IPS-18a (cell line): ENCODE measurements at regions not wholly inside any gene's neighbourhood (a gene's known extent, or its start where the extent isn't known, plus 50 kb on each side); places are given as distances from the start of the nearest gene placed in this dataset.
"Not testable (repeated sequence)": the region's sequence is repeated elsewhere in the genome, so short reads cannot be mapped to it uniquely, and the experiment has no call there.

ENCODE experiments used
- H3K27ac ChIP-seq: one replicate; pipeline ENCODE4 v1.5.1; 2013; ENCODE audit warnings: low read length
- H3K27me3 ChIP-seq: one replicate; pipeline ENCODE4 v1.6.1; 2013; ENCODE audit warnings: mild to moderate bottlenecking, low read length; ENCODE audit not compliant: control insufficient read depth, insufficient read depth
- H3K36me3 ChIP-seq: one replicate; pipeline ENCODE4 v1.6.1; 2013; ENCODE audit warnings: low read depth, low read length; ENCODE audit not compliant: control insufficient read depth
- H3K4me1 ChIP-seq: one replicate; pipeline ENCODE4 v1.6.1; 2013; ENCODE audit warnings: low read depth, low read length; ENCODE audit not compliant: control insufficient read depth
- H3K4me3 ChIP-seq: one replicate; pipeline ENCODE4 v1.5.1; 2013; ENCODE audit warnings: low read length
- H3K9ac ChIP-seq: one replicate; pipeline ENCODE4 v1.6.1; 2013; ENCODE audit warnings: mild to moderate bottlenecking, low read length, moderate library complexity
- H3K9me3 ChIP-seq: one replicate; pipeline ENCODE4 v1.6.1; 2013; ENCODE audit warnings: low read depth, low read length; ENCODE audit not compliant: control insufficient read depth

- Histone ChIP-seq H3K4me1 (no peaks in the 10 kb centered on the region), H3K36me3 (no peaks in the 10 kb centered on the region), H3K4me3 (no peak overlapping the region), H3K9me3 (no peaks in the 10 kb centered on the region), H3K9ac (no peak overlapping the region), H3K27ac (no peak overlapping the region), H3K27me3 (no peaks in the 10 kb centered on the region)
Observed at GRCh38 chr2:239820836-239821693, 204.1 kb downstream of the NDUFA10 start.

- no peak overlapping the region for H3K9ac ChIP-seq
- H3K9me3 ChIP-seq = no peaks in the 10 kb centered on the region
- no peaks in the 10 kb centered on the region for H3K4me1 ChIP-seq
- no peaks in the 10 kb centered on the region for H3K36me3 ChIP-seq
- H3K27me3 ChIP-seq = no peaks in the 10 kb centered on the region
- no peak overlapping the region for H3K27ac ChIP-seq
- H3K4me3 ChIP-seq = no peak overlapping the region
Observed at GRCh38 chr2:239819974-239820555, 205.1 kb downstream of the NDUFA10 start.

- Histone ChIP-seq H3K27ac (no peak overlapping the region), H3K36me3 (no peaks in the 10 kb centered on the region), H3K4me1 (no peaks in the 10 kb centered on the region), H3K9ac (no peak overlapping the region), H3K27me3 (no peaks in the 10 kb centered on the region), H3K9me3 (no peaks in the 10 kb centered on the region), H3K4me3 (no peak overlapping the region)
Observed at GRCh38 chr2:239819091-239819973, 205.8 kb downstream of the NDUFA10 start.

- Histone ChIP-seq H3K27me3 (no peaks in the 10 kb centered on the region), H3K27ac (no peak overlapping the region), H3K36me3 (no peaks in the 10 kb centered on the region), H3K4me3 (no peak overlapping the region), H3K4me1 (no peaks in the 10 kb centered on the region), H3K9ac (no peak overlapping the region), H3K9me3 (no peaks in the 10 kb centered on the region)
Observed at GRCh38 chr2:239818531-239819011, 206.6 kb downstream of the NDUFA10 start.

GRCh38 chr2:239818086-239818485 is 207.1 kb downstream of the NDUFA10 start:
- H3K9ac ChIP-seq = no peak overlapping the region
- H3K36me3 ChIP-seq = no peaks in the 10 kb centered on the region
- H3K9me3 ChIP-seq = no peaks in the 10 kb centered on the region
- no peaks in the 10 kb centered on the region for H3K27me3 ChIP-seq
- no peak overlapping the region for H3K27ac ChIP-seq
- H3K4me3 ChIP-seq = no peak overlapping the region
- no peaks in the 10 kb centered on the region for H3K4me1 ChIP-seq

- H3K9me3 ChIP-seq, H3K4me1 ChIP-seq: not testable (repeated sequence)
Observed at GRCh38 chr2:239817468-239818031, 207.6 kb downstream of the NDUFA10 start.

GRCh38 chr2:239816576-239817467 is 208.3 kb downstream of the NDUFA10 start:
- H3K27ac ChIP-seq = no peak overlapping the region
- no peak overlapping the region for H3K9ac ChIP-seq
- no peaks in the 10 kb centered on the region for H3K27me3 ChIP-seq
- H3K36me3 ChIP-seq = no peaks in the 10 kb centered on the region
- no peak overlapping the region for H3K4me3 ChIP-seq
- H3K4me1 ChIP-seq = no peaks in the 10 kb centered on the region
- no peaks in the 10 kb centered on the region for H3K9me3 ChIP-seq

More at GRCh38 chr2:239817468-239818031, 207.6 kb downstream of the NDUFA10 start:
- not testable (repeated sequence) for H3K4me3 ChIP-seq, H3K9ac ChIP-seq, H3K27ac ChIP-seq, H3K27me3 ChIP-seq, H3K36me3 ChIP-seq

GRCh38 chr2:239815671-239816070 is 209.5 kb downstream of the NDUFA10 start:
- H3K36me3 ChIP-seq = no peaks in the 10 kb centered on the region
- H3K9ac ChIP-seq = no peak overlapping the region
- no peaks in the 10 kb centered on the region for H3K9me3 ChIP-seq
- H3K4me1 ChIP-seq = no peaks in the 10 kb centered on the region
- no peaks in the 10 kb centered on the region for H3K27me3 ChIP-seq
- no peak overlapping the region for H3K4me3 ChIP-seq
- no peak overlapping the region for H3K27ac ChIP-seq

GRCh38 chr2:239814861-239815601 is 210.1 kb downstream of the NDUFA10 start:
- Histone ChIP-seq H3K36me3 (no peaks in the 10 kb centered on the region), H3K27ac (no peak overlapping the region), H3K27me3 (no peaks in the 10 kb centered on the region), H3K4me1 (no peaks in the 10 kb centered on the region), H3K4me3 (no peak overlapping the region), H3K9ac (no peak overlapping the region), H3K9me3 (no peaks in the 10 kb centered on the region)
